ENCODE measurements at regions not wholly inside any gene's neighbourhood (a gene's known extent, or its start where the extent isn't known, plus 50 kb on each side); places are given as distances from the start of the nearest gene placed in this dataset.

DNA sequence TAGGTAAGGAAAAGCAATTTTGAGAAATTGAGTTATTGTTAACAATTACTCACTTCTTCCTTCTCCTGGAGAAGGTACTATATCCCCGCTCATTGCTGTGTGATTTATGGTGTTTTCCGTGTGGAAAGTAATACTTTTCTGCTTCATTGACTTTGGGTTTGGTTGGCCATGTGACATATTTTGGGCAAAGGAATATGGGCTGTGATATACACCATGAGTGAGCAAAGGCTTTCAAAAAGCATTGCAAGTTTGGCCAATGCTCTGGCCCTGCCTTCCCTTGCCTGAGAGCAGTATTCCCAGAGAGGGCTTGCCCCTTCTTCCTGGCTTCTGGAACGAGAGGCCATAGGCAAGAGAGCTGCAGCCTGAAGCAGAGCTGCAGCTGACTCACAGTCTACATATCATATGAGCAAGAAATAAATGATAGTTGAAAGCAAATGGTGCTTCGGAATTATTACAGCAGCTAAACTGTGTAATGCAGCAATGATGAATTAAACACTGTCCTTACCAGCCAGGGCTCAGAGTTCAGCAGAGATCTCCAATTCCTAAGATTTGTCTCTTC is 216.8 kb upstream of the CD96 start:
- Histone ChIP-seq H3K27me3 (ENCODE audit: control insufficient read depth, insufficient read depth, low read length) (no peaks in the 10 kb centered on the region), H3K9ac (ENCODE audit: low read length in 3 of 3) (no peak overlapping the region), H3K4me3 (ENCODE audit: low read length in 3 of 3) (no peak overlapping the region), H3K36me3 (ENCODE audit: control insufficient read depth in 2 of 3, insufficient read depth in 3 of 3, low read length in 3 of 3) (no peaks in the 10 kb centered on the region), H3K9me3 (ENCODE audit: control insufficient read depth in 2 of 3, insufficient read depth in 1 of 3, low read length in 3 of 3) (no peaks in the 10 kb centered on the region), H3K4me1 (ENCODE audit: control insufficient read depth in 2 of 3, insufficient read depth in 2 of 3, low read depth in 1 of 3, low read length in 3 of 3) (no peaks in the 10 kb centered on the region), H3K27ac (ENCODE audit: low read depth in 2 of 2, low read length in 2 of 2) (no peak overlapping the region)
- no peak for DNase-seq
- intact Hi-C loops (cut with DNase I), result no loop called here
- TF ChIP-seq, protein P1, sequence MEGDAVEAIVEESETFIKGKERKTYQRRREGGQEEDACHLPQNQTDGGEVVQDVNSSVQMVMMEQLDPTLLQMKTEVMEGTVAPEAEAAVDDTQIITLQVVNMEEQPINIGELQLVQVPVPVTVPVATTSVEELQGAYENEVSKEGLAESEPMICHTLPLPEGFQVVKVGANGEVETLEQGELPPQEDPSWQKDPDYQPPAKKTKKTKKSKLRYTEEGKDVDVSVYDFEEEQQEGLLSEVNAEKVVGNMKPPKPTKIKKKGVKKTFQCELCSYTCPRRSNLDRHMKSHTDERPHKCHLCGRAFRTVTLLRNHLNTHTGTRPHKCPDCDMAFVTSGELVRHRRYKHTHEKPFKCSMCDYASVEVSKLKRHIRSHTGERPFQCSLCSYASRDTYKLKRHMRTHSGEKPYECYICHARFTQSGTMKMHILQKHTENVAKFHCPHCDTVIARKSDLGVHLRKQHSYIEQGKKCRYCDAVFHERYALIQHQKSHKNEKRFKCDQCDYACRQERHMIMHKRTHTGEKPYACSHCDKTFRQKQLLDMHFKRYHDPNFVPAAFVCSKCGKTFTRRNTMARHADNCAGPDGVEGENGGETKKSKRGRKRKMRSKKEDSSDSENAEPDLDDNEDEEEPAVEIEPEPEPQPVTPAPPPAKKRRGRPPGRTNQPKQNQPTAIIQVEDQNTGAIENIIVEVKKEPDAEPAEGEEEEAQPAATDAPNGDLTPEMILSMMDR (IDR thresholded peaks at IDR 0.05; ENCODE audit: borderline replicate concordance, extremely low read depth, insufficient read depth), result no peak
- FAIRE-seq, result no peak

DNA sequence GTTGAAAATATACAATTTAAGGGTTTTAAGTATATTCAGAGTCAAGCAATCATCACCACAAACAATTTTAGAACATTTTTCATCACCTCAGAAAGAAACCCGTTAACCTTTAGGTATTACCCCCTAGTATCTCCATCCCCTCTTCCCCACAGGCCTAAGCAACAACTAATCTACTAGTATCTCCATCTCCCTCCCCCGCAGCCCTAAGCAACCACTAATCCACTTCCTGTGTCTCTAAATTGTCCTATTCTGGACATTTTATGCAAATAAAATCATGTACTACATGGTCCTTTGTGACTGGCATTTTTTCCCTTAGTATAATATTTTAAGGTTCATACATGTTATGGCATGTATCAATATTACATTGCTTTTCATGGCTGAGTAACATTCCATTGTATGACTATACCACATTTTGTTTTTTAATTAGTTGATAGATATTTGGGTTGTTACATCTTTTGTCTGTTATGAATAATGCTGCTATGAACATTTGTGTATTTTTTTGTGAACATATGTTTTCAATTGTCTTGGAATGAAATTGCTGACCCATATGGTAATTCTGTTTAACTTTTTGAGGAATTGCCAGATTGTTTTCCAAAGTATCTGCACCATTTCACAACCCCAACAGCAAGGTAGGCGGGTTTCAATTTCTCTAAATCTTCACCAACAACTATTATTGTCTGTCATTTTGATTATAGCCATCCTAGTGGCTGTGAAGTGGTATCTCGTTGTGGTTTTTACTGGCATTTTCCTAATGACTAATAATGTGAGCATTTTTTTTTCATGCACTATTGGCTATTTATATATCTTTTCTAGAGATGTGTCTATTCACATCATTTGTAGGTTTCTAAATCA is 215.6 kb upstream of the CD96 start:
- Histone ChIP-seq H3K9me3 (ENCODE audit: control insufficient read depth in 2 of 3, insufficient read depth in 1 of 3, low read length in 3 of 3) (no peaks in the 10 kb centered on the region), H3K4me1 (ENCODE audit: control insufficient read depth in 2 of 3, insufficient read depth in 2 of 3, low read depth in 1 of 3, low read length in 3 of 3) (no peaks in the 10 kb centered on the region), H3K9ac (ENCODE audit: low read length in 3 of 3) (no peak overlapping the region), H3K27me3 (ENCODE audit: control insufficient read depth, insufficient read depth, low read length) (no peaks in the 10 kb centered on the region), H3K4me3 (ENCODE audit: low read length in 3 of 3) (no peak overlapping the region), H3K36me3 (ENCODE audit: control insufficient read depth in 2 of 3, insufficient read depth in 3 of 3, low read length in 3 of 3) (no peaks in the 10 kb centered on the region), H3K27ac (ENCODE audit: low read depth in 2 of 2, low read length in 2 of 2) (no peak overlapping the region)
- intact Hi-C loops (cut with DNase I), result no loop called here
- FAIRE-seq, result no peak
- TF ChIP-seq, protein P1 (IDR thresholded peaks at IDR 0.05; ENCODE audit: borderline replicate concordance, extremely low read depth, insufficient read depth), result no peak
- DNase-seq, result no peak

DNA sequence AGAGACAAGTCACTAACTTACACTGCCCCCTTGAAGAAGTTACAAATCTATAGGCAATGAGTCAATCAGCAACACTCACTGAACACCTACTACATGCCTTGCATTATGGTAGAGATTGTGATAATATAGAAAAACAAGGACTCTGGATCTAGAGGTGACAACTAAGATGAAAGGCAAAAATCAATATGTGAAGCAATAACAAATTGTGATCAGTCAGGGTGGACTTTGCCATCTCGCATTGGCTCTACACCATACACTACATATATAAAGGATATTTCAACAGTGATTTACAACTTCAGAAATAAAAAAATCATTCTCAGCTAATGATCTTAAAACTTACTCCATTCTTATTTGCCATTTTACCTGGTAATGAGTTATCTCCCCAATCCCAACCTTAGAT is 210.7 kb upstream of the CD96 start:
- DNase-seq (no peak), FAIRE-seq (no peak)
- no peaks in the 10 kb centered on the region for H3K36me3 ChIP-seq (ENCODE audit: control insufficient read depth in 2 of 3, insufficient read depth in 3 of 3, low read length in 3 of 3)
- intact Hi-C loops (cut with DNase I), result no loop called here
- TF ChIP-seq, protein P1 (IDR thresholded peaks at IDR 0.05; ENCODE audit: borderline replicate concordance, extremely low read depth, insufficient read depth), result no peak
- H3K27ac ChIP-seq (ENCODE audit: low read depth in 2 of 2, low read length in 2 of 2), result no peak overlapping the region
- H3K27me3 ChIP-seq (ENCODE audit: control insufficient read depth, insufficient read depth, low read length), result no peaks in the 10 kb centered on the region
- H3K9me3 ChIP-seq (ENCODE audit: control insufficient read depth in 2 of 3, insufficient read depth in 1 of 3, low read length in 3 of 3), result no peaks in the 10 kb centered on the region
- no peak overlapping the region for H3K9ac ChIP-seq (ENCODE audit: low read length in 3 of 3)
- no peaks in the 10 kb centered on the region for H3K4me1 ChIP-seq (ENCODE audit: control insufficient read depth in 2 of 3, insufficient read depth in 2 of 3, low read depth in 1 of 3, low read length in 3 of 3)
- H3K4me3 ChIP-seq (ENCODE audit: low read length in 3 of 3), result no peak overlapping the region

Data from kidney (tissue), 13 donors.